NOMO-1 treated with DMSO at 0.1 percent for 48 hours (cell line): ENCODE measurements at regions not wholly inside any gene's neighbourhood (a gene's known extent, or its start where the extent isn't known, plus 50 kb on each side); places are given as distances from the start of the nearest gene placed in this dataset.
"Not testable (repeated sequence)": the region's sequence is repeated elsewhere in the genome, so short reads cannot be mapped to it uniquely, and the experiment has no call there.

Experiments
- DNase-seq: peaks from one replicate; lab custom pipeline; 2025; ENCODE audit not compliant: unreplicated experiment; lab: John Stamatoyannopoulos, UW

DNA sequence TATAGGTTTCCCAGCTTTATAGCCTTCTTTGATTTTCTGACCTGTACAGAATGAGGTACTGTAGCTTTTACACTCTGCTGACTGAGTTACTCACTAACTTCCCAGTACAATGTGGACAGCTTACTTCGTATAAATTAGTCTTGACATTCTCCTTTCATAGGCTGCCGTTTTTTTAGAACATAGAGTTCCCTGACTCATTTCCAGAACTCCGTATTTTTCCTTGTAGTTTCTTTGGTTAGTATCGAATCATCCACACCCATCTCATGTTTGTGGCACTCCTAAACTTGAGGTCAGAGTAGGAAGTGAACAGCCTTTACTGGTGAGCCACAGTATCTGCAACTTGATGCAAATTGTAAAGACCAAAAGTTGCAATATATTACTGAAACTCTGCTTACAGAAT, 303.9 kb downstream of the SLITRK5 start:
- no peak for DNase-seq

DNA sequence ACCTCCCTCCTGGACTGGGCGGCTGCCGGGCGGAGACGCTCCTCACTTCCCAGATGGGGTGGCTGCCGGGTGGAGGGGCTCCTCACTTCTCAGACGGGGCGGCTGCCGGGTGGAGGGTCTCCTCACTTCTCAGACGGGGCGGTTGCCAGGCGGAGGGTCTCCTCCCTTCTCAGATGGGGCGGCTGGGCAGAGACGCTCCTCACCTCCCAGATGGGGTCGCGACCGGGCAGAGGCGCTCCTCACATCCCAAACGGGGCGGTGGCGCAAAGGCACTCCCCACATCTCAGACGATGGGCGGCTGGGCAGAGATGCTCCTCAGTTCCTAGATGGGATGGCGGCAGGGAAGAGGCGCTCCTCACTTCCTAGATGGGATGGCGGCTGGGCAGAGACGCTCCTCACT, 305.5 kb downstream of the SLITRK5 start:
- not testable (repeated sequence) for DNase-seq

DNA sequence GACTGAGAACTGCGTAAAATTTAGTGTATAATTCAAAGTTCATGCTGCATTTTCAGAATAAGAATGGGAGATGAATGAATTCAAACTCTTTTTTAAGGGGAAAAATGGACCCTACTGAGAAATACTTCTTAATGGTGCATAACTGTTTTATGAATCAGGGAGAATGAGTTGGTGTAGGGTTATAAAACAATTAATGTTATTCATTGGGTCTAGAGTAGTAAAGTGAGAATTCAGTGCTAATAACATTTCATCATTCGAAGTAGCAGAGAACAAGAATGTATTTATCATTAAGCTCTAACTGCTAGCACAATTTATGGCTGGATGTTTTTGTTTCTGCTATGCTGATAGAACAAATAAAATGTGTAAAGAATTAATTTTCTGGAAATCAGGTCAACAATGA, 310.2 kb downstream of the SLITRK5 start:
- DNase-seq, result no peak

GRCh38 chr13:87982400-87982799, 311.2 kb downstream of the SLITRK5 start:
- DNase-seq, result no peak

- no peak for DNase-seq
Measured at GRCh38 chr13:87986639-87987250, 315.6 kb downstream of the SLITRK5 start.

GRCh38 chr13:87998081-87998480, 326.9 kb downstream of the SLITRK5 start:
- no peak for DNase-seq

DNA sequence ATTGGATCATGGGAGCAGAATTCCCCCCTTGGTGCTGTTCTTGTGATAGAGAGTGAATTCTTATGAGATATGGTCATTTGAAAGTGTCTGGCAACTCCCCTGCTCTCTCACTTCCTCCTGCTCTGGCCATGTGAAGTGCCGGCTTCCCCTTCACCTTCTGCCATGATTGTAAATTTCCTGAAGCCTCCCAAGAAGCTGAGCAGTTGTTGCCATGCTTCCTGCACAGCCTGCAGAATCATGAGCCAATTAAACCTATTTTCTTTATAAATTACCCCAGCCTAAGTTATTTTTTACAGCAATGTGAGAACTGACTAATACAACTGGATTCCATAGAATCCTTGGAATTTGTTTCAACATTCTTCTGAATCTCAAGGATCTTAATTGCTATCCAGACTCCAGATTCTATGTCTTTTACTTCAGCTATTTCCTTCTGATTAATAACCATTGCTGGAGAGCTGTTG, 328.1 kb downstream of the SLITRK5 start:
- DNase-seq, result no peak

- DNase-seq, result no peak
Measured at GRCh38 chr13:87999788-88000187, 328.6 kb downstream of the SLITRK5 start.

GRCh38 chr13:88000239-88000638, 329.1 kb downstream of the SLITRK5 start:
- no peak for DNase-seq

- no peak for DNase-seq
Measured at GRCh38 chr13:88000787-88001186, 329.6 kb downstream of the SLITRK5 start.

GRCh38 chr13:88005188-88005587, 334.0 kb downstream of the SLITRK5 start:
- DNase-seq, result no peak

- peak; percentile 72 for DNase-seq
Measured at GRCh38 chr13:88014527-88014926, 343.4 kb downstream of the SLITRK5 start.

DNA sequence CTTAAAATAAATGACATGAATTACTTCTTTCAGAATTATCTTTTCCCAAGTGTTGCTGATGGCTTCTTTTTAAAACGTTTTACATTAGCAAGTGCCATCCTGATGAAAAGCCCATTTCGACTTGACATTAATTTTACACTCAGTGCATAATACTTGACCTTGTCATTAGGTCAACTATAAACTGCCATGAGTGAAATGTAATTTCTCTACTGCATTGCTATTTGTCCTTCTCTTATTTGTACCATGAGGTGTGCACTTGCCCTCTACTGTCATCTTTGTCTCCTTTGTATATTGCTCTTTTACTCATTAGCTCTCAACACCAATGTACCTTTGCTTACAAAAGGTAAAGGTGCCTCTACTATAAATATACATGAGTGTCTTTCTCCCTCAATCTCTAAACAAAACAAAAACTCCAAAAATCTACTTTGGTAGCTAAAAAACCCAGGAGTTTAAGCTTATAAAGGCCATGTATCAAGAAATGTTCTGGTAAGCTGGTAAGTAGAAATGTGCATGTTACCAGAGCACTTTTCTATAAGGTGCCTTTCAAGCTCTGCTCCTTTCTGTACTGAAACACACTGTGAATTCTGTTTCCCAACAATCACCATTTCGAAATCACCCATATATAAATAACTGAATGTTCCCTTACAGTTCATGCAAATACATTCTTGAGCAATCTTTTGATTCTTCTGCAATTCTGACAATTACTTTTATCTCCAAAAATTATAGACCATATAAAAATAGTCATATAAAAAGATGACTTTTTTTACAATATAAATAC, 351.4 kb downstream of the SLITRK5 start:
- DNase-seq, result peak; percentile 83

DNA sequence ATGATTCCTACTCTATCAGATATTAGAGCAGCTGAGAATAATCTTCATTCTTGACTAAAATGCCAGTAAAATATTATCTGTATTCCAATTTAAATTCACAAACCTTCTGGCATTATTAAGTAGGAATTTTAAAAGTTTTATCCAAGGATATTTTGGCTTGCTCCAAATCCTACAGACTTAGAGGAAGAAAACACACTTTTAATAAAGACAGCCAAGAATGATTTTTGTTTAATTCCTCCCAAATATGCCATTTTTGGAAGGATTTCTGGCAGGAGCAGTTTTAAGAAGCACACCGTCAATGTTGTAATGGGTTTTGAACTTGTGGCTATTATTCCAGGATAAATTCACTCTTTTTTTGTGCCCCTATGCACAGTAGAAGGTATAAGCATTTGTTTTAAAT, 355.1 kb downstream of the SLITRK5 start:
- no peak for DNase-seq

DNA sequence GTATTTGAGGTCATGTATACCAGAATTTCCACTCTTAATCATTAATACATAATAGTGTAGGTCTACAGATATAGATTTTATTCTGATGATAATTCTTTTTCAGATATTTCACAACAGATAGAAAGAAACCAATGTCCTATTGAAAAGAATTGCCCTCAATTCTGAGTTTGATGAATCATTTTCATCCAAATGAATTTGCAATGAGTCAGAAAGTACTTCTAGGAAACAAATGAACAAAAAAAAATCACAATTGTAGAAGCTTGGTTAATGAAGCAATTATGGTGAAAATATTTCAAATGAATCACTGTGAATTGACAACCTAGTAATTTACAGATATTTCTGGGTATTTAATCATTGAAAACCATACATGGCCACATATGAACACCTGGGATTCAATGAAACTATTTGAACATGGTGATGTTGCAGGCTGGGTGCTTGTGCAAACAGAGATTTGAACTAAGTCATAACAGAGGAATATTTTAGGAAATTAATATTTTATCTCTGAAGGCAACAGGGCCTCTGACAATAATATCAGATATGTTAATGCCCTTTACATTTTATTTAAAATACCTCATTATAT, 360.9 kb downstream of the SLITRK5 start:
- no peak for DNase-seq

DNA sequence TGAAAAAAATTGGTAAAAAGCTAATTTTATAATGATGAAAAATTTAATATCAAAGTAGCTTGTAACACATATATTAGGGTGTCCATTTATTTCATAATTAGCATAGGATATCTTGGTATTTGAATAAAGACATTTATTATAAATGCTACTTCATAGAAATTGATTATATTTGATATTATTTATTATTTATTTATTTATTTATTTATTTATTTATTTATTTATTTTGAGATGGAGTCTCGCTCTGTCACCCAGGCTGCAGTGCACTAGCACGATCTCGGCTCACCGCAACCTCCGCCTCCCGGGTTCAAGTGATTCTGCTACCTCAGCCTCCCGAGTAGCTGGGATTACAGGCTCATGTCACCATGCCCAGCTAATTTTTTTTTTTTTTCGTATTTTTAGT, 365.0 kb downstream of the SLITRK5 start:
- not testable (repeated sequence) for DNase-seq

DNA sequence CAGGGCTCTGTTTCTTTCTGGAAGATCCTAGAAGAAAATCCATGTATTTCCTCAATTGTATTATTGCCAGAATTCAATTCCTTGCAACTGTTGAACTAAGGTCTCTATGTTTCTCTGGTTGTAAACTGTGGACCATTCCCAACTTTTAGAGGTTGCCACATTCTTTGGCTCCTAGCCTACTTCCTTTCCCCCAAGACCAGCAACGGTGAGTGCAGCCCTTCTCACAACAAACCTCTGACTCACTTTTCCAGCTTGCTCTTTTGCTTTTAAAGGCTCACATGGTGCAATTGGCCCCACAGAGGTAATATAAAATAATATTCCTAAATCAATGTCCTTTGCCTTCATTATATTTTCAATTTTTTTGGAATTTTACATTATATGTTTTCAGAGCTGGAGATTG, 371.3 kb downstream of the SLITRK5 start:
- no peak for DNase-seq

- DNase-seq, result no peak
Measured at GRCh38 chr13:88051746-88052482, 380.7 kb downstream of the SLITRK5 start.

GRCh38 chr13:88063741-88064140, 392.6 kb downstream of the SLITRK5 start:
- no peak for DNase-seq

DNA sequence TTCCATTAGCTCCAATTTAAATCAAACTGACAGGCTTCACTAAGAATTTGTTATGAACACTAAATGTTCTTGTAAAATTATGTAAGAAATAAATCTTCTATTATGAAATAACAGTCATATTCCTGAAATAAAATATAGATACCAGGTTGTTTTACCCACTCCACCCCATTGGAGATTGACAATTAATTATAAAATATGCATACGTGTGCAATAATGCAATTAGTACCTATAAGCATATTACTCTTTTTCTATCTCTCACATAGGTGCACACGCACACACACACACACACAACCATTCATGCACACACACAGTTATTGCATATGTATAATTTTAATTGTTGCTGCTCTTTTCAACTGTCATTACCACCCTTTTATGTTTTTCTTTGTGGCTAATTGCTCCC, 395.7 kb downstream of the SLITRK5 start:
- DNase-seq, result no peak

GRCh38 chr13:88068316-88068715, 397.1 kb downstream of the SLITRK5 start:
- no peak for DNase-seq

DNA sequence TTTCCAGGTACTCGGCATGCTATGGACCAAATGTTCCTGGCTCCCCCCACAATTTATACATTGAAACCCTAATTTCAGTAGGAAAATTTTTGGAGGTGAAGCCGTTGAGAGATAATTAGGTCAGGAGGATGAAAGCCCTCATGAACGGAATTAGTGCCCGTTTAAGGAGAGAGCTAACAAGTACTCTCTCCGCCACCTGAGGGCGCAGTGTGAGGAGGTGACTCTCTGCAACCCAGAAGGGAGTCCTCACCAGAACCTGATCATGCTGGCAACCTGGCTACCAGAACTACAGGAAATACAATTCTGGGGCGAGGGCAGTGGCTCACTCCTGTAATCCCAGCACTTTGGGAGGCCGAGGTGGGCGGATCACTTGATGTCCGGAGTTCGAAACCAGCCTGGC, 397.8 kb downstream of the SLITRK5 start:
- no peak for DNase-seq
